GM12878 (cell line): ENCODE measurements at regions not wholly inside any gene's neighbourhood (a gene's known extent, or its start where the extent isn't known, plus 50 kb on each side); places are given as distances from the start of the nearest gene placed in this dataset.

Experiments used
- ATF2 ChIP-seq: IDR thresholded peaks from 2 replicates; pipeline ENCODE4 v1.6.1; 2012; ENCODE audit warnings: low read length, inconsistent platforms
- CBFB ChIP-seq: IDR thresholded peaks from 2 replicates; pipeline ENCODE4 v1.6.1; 2016; ENCODE audit warnings: antibody characterized with exemption, low read depth
- CEBPB ChIP-seq, 2 experiments: fragments of 150-350 bp in 1 of 2; IDR thresholded peaks; 2 replicates each; pipeline ENCODE4 v1.6.1; 2012 to 2014; ENCODE audit warnings: low read depth in 2 of 2, low read length in 2 of 2, borderline replicate concordance in 1 of 2, inconsistent platforms in 1 of 2
- CEBPZ ChIP-seq: fragments of 150-350 bp; IDR thresholded peaks from 2 replicates; pipeline ENCODE4 v1.6.1; 2016; ENCODE audit warnings: low read depth, low read length
- HDAC6 ChIP-seq: fragments of 200-600 bp; sonication (generic); IDR thresholded peaks from one replicate; pipeline ENCODE4 v1.8.0; 2017; ENCODE audit warnings: antibody characterized with exemption; ENCODE audit not compliant: unreplicated experiment
- IKZF2 ChIP-seq, 2 experiments: fragments of 450-650 bp; IDR thresholded peaks; 2 replicates each; pipeline ENCODE4 v1.6.1; 2017; ENCODE audit warnings: mild to moderate bottlenecking in 2 of 2, moderate library complexity in 2 of 2
- IRF3 ChIP-seq: fragments of 450-650 bp; IDR thresholded peaks from 2 replicates; pipeline ENCODE4 v1.6.1; 2014; ENCODE audit warnings: mild to moderate bottlenecking
- MEF2B ChIP-seq: fragments of 450-650 bp; IDR thresholded peaks from 2 replicates; pipeline ENCODE4 v1.6.1; 2018; ENCODE audit warnings: mild to moderate bottlenecking, moderate library complexity; ENCODE audit not compliant: partially characterized antibody, poor library complexity, severe bottlenecking
- NFXL1 ChIP-seq: fragments of 450-650 bp; IDR thresholded peaks from 2 replicates; pipeline ENCODE4 v1.6.1; 2017; ENCODE audit warnings: antibody characterized with exemption, mild to moderate bottlenecking, borderline replicate concordance
- NRF1 ChIP-seq: conservative IDR thresholded peaks from 2 replicates; pipeline ENCODE4 v1.6.1; 2011; ENCODE audit warnings: mild to moderate bottlenecking, low read depth, low read length, improper control_type of control experiment
- RAD51 ChIP-seq: fragments of 450-650 bp; IDR thresholded peaks from 2 replicates; pipeline ENCODE4 v1.6.1; 2016; ENCODE audit warnings: moderate library complexity, mild to moderate bottlenecking, inconsistent platforms
- RB1 ChIP-seq: fragments of 450-650 bp; formaldehyde crosslinking; IDR thresholded peaks from 2 replicates; pipeline ENCODE4 v1.6.1; 2017; ENCODE audit warnings: mild to moderate bottlenecking, borderline replicate concordance
- RELB ChIP-seq: fragments of 450-650 bp; IDR thresholded peaks from 2 replicates; pipeline ENCODE4 v1.6.1; 2017; ENCODE audit warnings: low read depth, mild to moderate bottlenecking, moderate library complexity
- RFX5 ChIP-seq: IDR thresholded peaks from 2 replicates; pipeline ENCODE4 v1.6.1; 2011; ENCODE audit warnings: low read depth, low read length, improper control_type of control experiment
- SMARCA5 ChIP-seq: fragments of 450-650 bp; IDR thresholded peaks from 2 replicates; pipeline ENCODE4 v1.6.1; 2017; ENCODE audit warnings: mild to moderate bottlenecking
- STAT1 ChIP-seq: fragments of 450-650 bp; conservative IDR thresholded peaks from 2 replicates; pipeline ENCODE4 v1.6.1; 2014; ENCODE audit warnings: antibody characterized with exemption, mild to moderate bottlenecking
- STAT3 ChIP-seq: IDR thresholded peaks from 2 replicates; pipeline ENCODE4 v1.6.1; 2011; ENCODE audit warnings: low read depth, low read length, improper control_type of control experiment
- TCF12 ChIP-seq: IDR thresholded peaks from 2 replicates; pipeline ENCODE4 v1.6.1; 2011; ENCODE audit warnings: low read depth, mild to moderate bottlenecking, low read length
- TCF3 ChIP-seq: IDR thresholded peaks from 2 replicates; pipeline ENCODE4 v1.6.1; 2012; ENCODE audit warnings: low read depth, mild to moderate bottlenecking, low read length, borderline replicate concordance; ENCODE audit not compliant: insufficient read depth
- YY1 ChIP-seq: IDR thresholded peaks from 2 replicates; pipeline ENCODE4 v1.6.1; 2011; ENCODE audit warnings: low read depth, mild to moderate bottlenecking, low read length
- ZBTB4 ChIP-seq: fragments of 450-650 bp; formaldehyde crosslinking; IDR thresholded peaks from 2 replicates; pipeline ENCODE4 v1.4.0; 2022; ENCODE audit warnings: mild to moderate bottlenecking, moderate library complexity
- ZNF384 ChIP-seq: IDR thresholded peaks from 2 replicates; pipeline ENCODE4 v1.6.1; 2012; ENCODE audit warnings: low read depth, mild to moderate bottlenecking, low read length, improper control_type of control experiment, borderline replicate concordance

- TF ChIP-seq RAD51 = no peak
- no peak for TF ChIP-seq CEBPB (IDR thresholded peaks at IDR 0.05; ENCODE audit: borderline replicate concordance in 1 of 2, low read depth in 2 of 2, low read length in 2 of 2)
- TF ChIP-seq IKZF2 (IDR thresholded peaks at IDR 0.05) = 0 out of 4 replicates have a peak, but pooled peaks of 1 of the 2 experiments have one; percentile 10
- TF ChIP-seq RFX5 = no peak
- TF ChIP-seq ZNF384 = peak; percentile 87
- TF ChIP-seq RELB = no peak
- TF ChIP-seq SMARCA5 = no peak
- no peak for TF ChIP-seq ATF2
- TF ChIP-seq CBFB = no peak
- no peak for TF ChIP-seq NFXL1
- TF ChIP-seq TCF3 = no peak
- peak; percentile 44 for TF ChIP-seq MEF2B
- no peak for TF ChIP-seq HDAC6
- TF ChIP-seq CEBPZ = no peak
- TF ChIP-seq RB1 = no peak
- no peak for TF ChIP-seq STAT1
- TF ChIP-seq IRF3 = no peak
- no peak for TF ChIP-seq STAT3
- no peak for TF ChIP-seq TCF12
- no peak for TF ChIP-seq NRF1
- no peak for TF ChIP-seq YY1
- TF ChIP-seq ZBTB4 (CRISPR knock-in tag) = no peak
Measured at GRCh38 chr3:140863580-140864009, 78.0 kb upstream of the SLC25A36 start (continued).
